ENCODE measurements at regions not wholly inside any gene's neighbourhood (a gene's known extent, or its start where the extent isn't known, plus 50 kb on each side); places are given as distances from the start of the nearest gene placed in this dataset.

DNA sequence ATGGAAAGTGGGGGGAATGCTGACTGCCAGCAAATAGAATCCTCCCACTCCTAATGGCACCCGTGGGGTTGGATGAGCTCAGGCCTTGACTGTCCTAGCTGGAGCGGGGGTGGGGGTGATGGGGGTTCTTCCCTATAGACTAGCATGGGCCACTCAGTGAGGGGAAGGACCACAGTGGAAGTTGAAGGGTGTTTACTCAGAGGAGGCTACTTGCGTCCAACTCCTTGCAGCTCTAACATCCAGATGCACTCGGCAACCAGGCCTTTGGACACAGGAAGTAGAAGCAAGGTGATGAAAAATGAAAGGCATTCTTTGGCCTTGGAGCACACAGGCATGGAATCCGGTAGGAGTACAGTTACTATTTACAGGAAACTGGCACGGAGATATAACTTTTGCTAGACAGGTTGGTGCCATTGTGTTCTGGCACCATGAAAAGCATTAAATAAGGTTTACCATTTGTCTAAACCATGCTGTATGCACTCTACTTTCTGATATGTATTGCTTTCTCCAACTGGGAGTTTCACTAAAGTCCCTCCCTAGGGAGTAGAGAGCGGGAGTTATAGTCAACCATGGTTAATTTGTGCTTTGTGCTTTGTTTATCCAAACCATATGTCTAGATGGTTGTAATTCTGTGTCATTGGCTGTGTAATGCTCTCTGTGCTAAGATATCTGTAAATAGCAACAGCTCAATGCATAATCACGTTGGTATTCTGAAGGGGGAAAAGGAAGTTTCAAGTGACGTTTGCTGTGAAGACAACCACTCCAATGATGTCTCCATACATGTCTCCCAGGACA, 125.3 kb downstream of the TSHZ3 start:
- DNase-seq (ENCODE audit: low read depth in 4 of 4, low spot score in 3 of 4) = no peak

DNA sequence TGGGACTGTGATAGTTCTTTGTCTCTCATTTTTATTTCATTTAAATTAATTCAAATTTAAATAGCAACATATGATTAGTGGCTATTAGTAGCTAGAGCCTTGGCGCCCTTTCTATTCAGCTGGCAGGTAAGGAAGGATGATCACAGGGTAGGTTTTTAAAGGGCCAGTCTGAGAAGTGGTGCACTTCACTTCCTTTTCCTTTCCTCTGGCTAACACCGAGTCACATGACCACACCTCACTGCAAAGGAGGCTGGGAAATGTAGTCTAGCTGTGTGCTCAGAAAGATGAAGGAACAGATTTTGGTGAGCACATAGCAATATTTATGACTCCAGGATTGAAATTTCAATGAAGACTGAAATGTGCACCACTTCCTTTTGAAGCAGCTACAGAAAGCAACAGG, 128.7 kb downstream of the TSHZ3 start:
- DNase-seq (ENCODE audit: low read depth in 4 of 4, low spot score in 3 of 4) = no peak

DNA sequence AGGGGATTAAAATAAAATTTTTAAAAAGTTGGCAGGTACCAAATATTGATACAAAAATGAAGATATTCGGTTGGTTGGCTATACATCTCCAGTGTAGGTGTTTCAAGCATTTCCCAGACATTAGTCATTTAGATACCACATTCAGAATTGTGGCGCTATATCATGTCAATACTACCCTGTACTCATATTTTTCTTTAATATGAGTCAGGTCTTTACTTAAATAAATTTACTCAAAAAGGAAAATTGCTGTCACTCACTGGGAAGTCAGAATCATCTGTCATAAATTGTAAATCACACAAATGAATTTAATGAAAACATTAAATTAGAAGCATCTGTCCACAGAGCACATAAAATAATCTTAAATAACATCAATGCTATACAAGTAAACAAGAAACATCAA, 134.2 kb downstream of the TSHZ3 start:
- no peak for DNase-seq (ENCODE audit: low read depth in 4 of 4, low spot score in 3 of 4)

DNA sequence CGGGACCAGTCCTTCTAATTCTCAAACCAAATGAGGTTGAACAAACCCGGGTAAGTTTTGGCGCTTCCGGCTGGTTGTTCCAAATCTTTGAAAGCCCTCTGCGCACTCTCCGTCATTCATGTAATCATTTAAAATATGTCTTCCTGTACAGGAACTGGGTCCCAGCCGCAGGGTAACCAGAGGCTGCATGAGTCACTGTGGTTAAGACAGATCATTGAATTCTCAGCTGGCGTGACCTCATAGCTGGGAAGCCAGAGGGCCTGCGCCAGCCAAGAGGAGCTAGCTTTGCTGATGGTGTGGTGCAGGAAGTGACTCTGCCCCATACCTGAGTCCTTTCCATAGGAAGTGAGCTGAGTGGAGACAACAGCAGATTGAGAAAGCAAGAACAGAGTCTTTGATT, 135.2 kb downstream of the TSHZ3 start:
- DNase-seq (ENCODE audit: low read depth in 4 of 4, low spot score in 3 of 4) = peak in 1 of 4 donors; percentile 11

DNA sequence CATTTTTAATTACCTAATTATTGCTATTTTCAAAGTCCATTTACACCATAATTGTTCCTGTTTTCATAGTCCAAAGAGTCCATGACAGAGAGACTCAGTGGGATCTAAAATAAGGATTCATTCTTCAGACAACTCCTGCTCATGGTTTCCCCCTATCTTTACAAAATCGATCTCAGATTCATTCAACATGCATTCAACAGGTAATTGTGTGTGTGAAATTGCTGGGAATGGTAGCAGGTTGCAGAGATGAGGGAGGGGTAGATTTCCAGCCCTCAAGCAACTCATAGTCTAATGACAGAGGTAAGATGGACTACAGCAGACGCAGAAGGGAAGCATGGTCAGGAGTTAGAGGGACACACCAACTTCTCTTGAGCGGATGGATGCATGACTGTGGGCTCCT, 138.1 kb downstream of the TSHZ3 start:
- DNase-seq (ENCODE audit: low read depth in 4 of 4, low spot score in 3 of 4) = no peak

DNA sequence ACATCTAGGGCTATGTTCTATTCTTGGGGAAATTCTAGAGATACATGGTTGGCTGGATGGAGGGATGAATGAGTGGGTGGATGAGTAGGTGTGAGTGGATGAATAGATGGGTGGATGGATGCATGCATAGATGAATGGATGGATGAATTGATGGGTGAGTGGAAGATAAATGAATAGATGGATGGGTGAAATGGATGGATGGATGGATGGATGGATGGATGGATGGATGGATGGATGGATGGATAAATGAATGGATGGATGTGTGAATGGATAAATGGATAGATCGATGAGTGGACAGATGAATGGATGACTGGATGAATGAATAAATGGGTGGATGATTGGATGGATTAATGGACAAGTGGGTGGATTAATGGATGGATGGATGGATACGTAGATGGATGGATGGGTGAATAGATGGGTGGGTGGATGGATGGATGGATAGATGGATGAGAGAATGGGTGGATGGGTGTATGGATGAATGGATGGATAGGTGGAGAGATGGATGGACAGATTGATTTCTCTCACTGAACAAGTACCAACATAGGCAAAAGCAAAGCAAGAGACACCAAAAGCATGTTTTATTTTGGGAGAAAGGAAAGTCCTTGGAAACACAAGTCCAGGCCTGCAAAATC, 143.2 kb downstream of the TSHZ3 start:
- no peak for DNase-seq (ENCODE audit: low read depth in 4 of 4, low spot score in 3 of 4)

DNA sequence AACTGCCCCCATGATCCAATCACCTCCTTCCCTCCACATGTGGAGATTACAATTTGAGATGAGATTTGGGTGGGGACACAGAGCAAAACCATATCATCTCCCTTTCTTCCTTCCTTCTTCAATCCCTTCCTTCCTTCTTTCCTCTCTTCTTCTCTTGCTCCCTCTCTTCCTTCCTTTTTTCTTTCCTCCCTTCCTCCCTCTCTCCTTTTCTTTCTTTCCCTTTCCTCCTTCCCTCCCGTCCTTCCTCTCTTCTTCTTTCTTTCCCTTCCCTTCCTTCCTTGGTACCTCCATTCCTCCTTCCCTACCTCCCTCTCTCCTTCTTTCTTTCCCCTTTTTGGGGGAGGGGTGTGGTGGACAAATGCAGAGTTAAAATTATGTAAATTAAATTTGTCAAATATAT, 145.1 kb downstream of the TSHZ3 start:
- no peak for DNase-seq (ENCODE audit: low read depth in 4 of 4, low spot score in 3 of 4)

DNA sequence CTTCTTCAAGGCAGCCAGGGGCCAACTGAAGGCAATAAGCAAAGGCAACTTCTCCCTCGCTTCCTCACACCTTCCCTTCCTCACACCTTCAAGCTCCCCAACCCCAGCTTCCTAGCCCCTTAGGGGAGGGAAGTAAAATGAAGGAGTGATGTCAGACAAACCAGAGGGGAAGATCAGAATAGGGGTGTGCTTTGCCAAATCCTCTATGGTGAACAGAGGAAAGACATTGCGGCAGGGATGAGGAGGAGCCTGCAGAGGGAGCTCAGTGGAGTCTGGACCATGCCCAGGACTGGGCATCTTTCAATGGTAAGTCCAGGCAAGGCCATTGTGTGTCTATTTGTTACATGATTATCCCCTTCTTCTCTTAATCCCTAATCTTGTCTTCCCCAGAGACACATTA, 164.0 kb downstream of the TSHZ3 start:
- no peak for DNase-seq (ENCODE audit: low read depth in 4 of 4, low spot score in 3 of 4)

DNA sequence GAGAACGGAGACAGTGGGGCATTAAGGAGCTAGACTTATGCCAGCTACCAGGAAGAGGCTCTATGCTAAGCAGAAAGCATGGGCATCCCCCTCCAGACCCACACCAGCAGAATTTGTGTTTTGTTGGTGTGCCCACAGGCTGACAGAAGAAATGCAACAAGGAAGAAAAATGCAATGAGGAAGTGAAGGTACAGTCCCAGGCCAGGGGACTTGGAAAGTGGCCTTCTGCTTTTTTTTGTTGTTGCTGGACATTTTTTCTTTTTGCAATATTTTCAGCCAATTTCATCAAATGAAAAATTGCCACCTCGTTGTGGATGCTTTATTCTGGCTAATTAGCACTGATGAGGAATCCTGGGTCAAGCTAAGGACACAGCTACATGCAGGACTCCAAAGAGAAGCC, 167.7 kb downstream of the TSHZ3 start:
- no peak for DNase-seq (ENCODE audit: low read depth in 4 of 4, low spot score in 3 of 4)

DNA sequence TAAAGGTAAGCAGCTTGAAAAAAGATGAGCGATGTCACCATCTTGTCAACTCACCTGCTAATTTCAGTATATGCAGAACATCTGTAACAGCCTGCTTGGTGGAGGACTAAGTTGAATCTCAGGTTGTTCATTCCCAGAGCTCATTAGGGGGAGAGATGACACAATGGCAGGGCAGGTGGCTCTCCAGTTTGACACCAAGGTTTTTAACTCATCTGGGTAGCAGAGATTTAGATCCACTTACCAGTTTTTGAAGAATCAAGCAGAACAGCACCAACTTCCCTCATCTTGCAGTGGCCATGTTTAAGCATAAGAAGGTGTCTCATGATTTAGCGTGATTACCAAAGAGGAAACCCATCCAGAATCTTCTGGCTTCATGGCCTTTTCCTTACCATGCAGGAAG, 168.3 kb downstream of the TSHZ3 start:
- DNase-seq (ENCODE audit: low read depth in 4 of 4, low spot score in 3 of 4) = no peak

DNA sequence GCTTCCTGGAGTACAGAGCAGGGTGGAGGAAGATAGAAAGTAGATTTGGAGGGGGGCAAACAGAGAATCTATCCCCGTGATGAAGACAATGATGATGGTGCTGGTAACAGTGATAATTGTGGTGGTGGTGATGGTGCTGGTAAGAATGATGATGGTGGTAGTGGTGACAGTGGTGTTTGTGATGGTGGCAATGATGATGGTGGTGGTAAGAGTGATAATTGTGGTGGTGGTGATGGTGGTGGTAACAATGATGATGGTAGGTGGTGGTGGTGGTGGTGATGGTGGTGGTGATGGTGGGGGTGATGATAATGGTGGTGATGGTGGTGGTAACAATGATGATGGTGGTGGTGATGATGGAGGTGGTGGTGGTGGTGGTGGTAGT, 169.8 kb downstream of the TSHZ3 start:
- DNase-seq (ENCODE audit: low read depth in 4 of 4, low spot score in 3 of 4) = no peak

DNA sequence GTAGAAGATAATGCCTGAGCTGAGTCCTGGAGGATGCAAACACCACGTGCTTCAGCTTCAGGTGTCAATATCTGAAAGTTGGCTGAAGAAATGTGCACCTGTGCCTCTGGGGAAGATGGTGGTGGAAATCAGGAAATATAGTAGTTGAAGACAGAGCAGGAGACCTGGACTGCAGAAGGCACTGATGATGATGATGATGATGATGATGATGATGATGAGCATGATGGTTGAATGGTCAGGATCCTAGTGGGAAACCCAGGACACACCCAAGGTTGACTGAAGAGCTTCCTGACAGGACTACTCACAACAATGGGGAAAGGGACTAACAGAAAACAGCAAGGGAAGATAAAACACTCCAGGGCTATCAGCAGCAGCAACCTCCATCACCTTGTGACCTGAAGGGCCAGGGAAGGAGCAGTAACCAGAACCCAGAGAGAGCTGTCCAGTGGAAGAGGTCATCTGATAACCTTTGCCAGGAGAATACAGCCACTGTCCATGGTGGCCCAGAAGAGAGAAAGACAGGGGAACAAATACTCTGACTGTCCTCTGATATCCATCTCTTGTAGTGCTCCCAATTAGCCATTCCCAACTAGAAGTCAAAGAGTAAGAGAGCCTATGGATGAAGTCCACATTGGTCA, 170.3 kb downstream of the TSHZ3 start:
- no peak for DNase-seq (ENCODE audit: low read depth in 4 of 4, low spot score in 3 of 4)

DNA sequence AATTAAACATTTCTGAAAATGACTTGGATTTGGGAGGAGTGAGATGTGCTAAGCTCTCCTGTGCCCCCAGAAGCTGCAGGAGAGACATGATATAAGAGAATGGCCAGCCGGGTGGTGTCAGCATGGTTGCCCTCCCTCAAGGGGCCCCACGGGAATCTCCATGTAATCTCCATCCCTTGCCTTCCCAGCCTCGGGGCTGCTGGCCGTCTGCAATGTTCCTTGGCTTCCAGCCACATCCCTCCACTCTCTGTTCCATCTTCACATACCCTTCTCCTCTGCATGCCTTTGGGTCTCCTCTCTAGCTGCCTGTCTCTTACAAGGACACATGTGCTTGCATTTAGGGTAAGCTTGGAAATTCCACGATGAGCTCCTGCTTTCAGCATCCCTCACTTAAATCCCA, 172.0 kb downstream of the TSHZ3 start:
- DNase-seq (ENCODE audit: low read depth in 4 of 4, low spot score in 3 of 4) = no peak

DNA sequence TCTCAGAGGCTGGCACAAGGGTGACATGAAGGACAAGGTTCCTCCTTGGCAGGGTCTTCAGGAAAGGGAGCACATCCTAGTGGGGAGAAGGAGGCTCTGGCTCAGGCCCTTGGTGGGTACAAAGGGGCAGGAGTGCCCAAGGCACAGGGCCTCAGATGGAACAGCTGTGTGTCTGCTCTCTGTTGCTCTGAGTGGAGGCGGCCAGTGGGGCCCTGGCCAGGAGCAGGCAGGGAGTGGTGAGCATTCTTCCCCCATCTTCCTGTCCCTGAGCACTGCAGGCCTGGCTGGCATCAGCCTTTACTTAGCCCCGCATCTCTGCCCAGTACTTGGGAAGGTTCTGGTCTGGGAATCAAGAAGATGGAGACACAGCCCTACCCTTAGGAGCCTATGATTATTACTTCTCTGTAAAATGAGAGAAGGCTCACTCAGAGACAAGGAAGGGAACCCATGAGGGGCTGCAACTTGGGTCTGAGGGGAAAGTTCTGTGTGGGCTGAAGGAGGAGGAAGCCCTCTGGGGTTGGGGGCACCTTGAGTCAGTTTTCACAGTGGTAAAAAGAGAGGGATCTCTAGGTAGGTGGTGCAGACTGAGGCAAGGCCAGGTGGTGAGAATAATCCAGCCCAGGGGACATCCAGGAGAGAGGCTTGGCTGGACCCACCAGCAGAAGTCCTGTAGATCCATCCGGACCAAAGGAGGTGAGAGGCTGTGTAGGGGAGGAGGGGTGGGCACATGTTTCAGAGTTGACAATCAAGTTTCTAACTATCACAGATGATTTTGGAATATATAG, 173.5 kb downstream of the TSHZ3 start:
- no peak for DNase-seq (ENCODE audit: low read depth in 4 of 4, low spot score in 3 of 4)

DNA sequence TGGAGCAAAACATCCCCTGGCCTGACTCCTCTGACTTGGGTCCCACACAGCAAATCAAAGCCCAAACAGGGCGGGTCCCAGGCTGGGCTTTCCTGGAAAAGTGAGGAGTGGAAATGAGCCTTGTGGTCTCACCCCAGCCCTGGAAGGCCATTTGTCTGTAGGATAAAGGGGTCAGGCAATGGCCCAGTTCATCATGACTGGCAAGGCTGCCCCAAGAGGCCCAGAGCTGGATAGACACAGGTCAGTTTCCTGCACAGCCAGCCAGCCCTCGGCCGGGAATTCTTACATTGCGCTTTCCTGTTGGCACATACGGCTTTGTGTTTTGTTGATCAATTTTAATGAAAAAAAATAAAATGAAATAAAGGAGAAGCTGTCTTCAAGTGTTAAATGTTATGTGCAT, 174.3 kb downstream of the TSHZ3 start:
- DNase-seq (ENCODE audit: low read depth in 4 of 4, low spot score in 3 of 4) = no peak

DNA sequence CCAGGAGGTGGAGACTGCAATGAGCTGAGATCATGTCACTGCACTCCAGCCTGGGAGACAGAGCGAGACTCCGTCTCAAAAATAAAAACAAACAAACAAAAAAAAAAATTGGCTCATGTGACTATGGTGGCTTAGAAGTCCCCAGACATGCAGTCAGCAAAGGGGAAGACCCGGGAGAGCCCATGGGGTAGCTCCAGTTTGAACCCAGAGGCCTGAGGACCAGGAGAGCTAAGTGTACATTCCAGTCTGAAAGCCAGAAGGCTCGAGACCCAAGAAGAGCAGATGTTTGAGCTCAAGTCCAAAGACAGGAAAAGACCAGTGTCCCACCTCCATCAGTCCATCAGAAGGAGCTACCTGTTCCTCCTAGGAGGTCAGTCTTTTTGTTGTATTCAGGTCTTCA, 175.2 kb downstream of the TSHZ3 start:
- no peak for DNase-seq (ENCODE audit: low read depth in 4 of 4, low spot score in 3 of 4)

DNA sequence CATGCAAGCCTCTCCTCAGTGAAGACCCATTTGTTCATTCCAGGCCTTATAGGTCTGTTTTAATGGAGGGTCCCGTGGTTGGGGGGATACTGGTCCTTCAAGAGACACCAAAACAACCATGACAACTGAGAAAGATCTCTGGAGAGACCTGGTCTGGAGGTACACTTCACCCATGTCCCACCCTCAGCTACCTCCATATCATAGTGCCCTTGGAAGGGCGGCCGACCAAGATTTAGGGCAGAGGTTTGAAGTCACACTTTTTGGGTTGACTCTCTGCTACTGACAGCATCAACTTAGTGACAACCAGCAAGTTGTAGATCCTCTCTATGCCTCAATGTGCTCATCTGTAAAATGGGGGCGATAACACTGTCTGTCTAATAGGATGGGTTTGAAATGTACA, 177.3 kb downstream of the TSHZ3 start:
- no peak for DNase-seq (ENCODE audit: low read depth in 4 of 4, low spot score in 3 of 4)

DNA sequence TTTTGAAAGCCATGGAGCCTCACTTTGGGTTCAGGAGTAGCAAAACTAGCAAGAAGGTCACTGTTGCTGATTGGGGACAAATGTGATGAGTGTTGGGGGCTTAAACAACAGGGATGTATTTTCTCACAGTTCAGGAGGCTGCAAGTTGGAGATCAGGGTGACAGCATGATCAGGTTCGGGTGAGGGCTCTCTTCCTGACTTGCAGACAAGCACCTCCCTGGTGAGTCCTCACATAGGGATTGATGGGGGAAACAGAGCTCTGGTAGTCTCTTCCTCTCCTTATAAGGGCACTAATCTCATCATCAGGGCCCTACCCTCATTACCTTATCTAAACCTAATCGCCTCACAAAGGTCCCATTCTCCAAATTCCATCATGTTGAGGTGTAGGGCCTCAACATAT, 179.2 kb downstream of the TSHZ3 start:
- no peak for DNase-seq (ENCODE audit: low read depth in 4 of 4, low spot score in 3 of 4)

DNA sequence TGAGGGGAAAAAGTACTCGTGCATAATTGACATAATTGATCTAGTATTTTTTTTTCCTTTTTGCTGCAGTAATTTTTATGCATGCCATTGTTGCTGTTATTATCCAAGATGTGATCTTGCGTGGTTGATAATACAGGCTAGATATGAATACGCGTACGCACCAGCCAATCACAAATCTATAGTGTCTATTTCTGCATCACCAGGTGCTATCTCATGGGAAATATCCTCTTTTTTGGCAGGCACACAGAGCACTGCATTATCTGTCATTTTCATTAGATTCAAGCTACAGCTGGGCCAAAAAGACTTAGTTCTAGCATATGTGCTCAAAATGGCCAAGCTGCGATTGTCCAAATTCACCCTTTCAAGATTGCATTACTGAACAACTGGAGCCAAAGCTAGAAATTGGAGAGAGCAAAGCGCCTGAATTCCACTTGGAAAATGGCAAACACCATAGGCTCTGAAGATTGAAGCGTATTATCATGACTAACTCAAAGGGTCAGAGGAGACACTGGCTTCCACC, 181.1 kb downstream of the TSHZ3 start:
- no peak for DNase-seq (ENCODE audit: low read depth in 4 of 4, low spot score in 3 of 4)

DNA sequence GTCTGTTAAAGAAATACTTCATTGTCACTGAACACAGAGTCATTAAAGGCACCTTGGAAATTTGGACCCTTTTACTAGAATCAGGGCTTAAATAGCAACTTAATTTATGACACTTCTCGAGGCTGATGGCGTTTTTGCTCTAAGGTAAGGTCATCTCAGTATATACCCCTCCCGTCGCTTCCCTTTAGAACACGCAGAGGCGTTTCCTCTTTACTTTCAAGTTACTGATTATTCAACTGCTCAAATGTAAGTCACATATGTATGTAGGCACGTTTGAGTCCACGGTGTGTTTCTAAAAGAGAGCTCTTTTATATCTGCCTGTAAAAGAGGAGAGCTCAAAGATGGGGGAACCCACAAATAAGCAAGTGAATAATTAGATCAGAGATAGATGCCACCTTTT, 181.5 kb downstream of the TSHZ3 start:
- no peak for DNase-seq (ENCODE audit: low read depth in 4 of 4, low spot score in 3 of 4)

DNA sequence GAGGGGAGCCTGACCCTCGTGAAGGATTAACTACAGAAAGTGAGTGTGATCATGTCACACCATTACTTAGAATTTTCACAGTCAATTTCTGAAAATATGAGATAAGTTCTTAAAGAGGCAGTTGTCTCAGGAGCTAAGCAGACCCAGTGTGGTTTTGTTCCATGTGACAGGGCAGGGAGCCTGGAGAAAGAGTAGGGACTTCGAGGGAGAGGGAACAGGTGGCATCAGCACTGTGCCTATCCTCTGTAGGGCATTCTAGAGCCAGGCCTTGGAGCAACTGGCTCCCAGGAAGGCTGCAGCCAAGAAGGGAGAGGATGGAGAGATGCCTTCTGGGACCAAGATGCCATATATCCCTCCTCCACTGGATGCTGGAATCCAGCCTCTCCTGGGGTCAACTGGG, 183.0 kb downstream of the TSHZ3 start:
- no peak for DNase-seq (ENCODE audit: low read depth in 4 of 4, low spot score in 3 of 4)

Data from left renal pelvis (tissue), 4 donors.